ENCODE measurements at regions not wholly inside any gene's neighbourhood (a gene's known extent, or its start where the extent isn't known, plus 50 kb on each side); places are given as distances from the start of the nearest gene placed in this dataset.

GRCh38 chr4:15343000-15343399, 84.8 kb upstream of the C1QTNF7 start:
- TF ChIP-seq CTCF (IDR thresholded peaks at IDR 0.05; ENCODE audit: insufficient read depth, low read depth, low read length): no peak
- TF ChIP-seq EZH2 (IDR thresholded peaks at IDR 0.05; ENCODE audit: insufficient read depth, low read length): no peak

All from astrocyte (in vitro differentiated cells and primary cell).